Left cardiac atrium (tissue), 4 donors: ENCODE measurements at regions not wholly inside any gene's neighbourhood (a gene's known extent, or its start where the extent isn't known, plus 50 kb on each side); places are given as distances from the start of the nearest gene placed in this dataset.
"Not testable (repeated sequence)": the region's sequence is repeated elsewhere in the genome, so short reads cannot be mapped to it uniquely, and the experiment has no call there.

Experiments
- ATAC-seq, 2 donors: fragments of 200-7000 bp; cut with Tn5 transposase; one replicate each; pipeline ENCODE4 v1.9.1; 2020; ENCODE audit warnings: mild to moderate bottlenecking in 2 of 2, moderate library complexity in 2 of 2
- DNase-seq: peaks from one replicate; pipeline ENCODE4 v3.0.0-alpha.2; 2020
- intact Hi-C, 2 donors: fragments of 100-400 bp; cut with DNase I; formaldehyde crosslinking; loops; one replicate each; pipeline versions ENCODE4 v1.14.1 to v1.15.1; 2022 to 2023
- donor health status: DM: no; HTN: yes; CAD: no.
- donor health status: DM: no; HTN: yes; CAD: no; lungs with severe emphysema.
- donor health status: DM: yes; HTN: yes; CAD: no.
- donor health status: Dilated cardiomyopathy.

- intact Hi-C loops, result no loop called here
- DNase-seq (no peak), ATAC-seq (no peak)
These were observed 103.9 kb downstream of the ENC1 start for GRCh38 chr5:74536658-74537057.

DNA sequence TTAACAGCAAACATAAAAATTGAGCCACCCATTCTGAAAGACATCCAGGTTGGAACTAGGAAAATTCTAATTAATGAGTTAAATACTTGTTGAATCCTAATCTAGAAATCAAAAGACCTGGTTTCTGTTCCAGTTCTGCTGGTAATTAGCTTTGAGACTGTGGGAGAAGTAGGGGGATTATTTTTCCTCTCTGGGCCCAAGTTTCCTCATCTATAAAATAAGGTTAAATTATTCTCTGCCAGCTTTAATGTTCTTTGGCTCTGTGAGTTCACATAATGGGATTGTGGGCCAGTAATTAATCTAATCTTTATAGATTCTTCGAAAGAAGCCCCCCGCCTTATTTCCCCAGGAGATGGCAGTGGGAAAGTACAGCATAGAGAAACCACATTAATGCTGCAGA is 104.6 kb downstream of the ENC1 start:
- no peak for ATAC-seq
- intact Hi-C loops, result no loop called here
- no peak for DNase-seq

GRCh38 chr5:74534397-74535129 is 106.0 kb downstream of the ENC1 start:
- ATAC-seq, result no peak
- intact Hi-C loops, result no loop called here
- no peak for DNase-seq

DNA sequence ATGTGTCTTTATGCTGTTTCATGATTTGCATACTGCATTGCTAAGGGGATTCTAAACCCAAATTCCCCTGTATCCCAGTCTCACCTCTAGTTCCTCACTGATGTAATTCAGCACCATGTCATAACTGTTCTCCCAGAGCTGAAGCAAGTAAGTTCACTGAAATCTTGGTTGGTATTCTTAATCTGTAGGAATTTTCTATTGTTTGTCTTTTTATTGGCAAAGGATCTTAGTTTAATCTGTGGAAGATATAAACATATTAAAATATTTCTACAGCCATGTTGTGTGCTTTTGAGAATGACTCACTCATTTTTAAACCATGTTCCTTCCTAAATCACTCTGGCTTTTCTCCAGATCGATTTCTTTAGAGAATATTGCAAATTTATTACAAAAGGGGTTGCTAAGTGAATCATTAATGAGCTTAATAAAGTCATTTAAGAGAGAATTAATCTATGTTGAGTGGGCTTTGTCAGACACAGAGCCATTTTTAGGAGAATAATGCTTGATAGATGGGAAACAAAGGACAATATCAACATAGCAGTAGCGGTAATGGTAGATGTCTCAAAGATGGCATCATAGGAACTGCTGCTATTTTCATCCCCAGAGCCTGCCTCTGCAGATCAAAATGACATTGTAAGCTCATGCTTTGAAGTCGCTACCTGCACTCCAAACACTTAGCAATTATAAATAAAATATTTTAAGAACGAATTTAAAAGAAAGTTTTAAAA is 110.0 kb downstream of the ENC1 start:
- intact Hi-C loops, result no loop called here
- DNase-seq (no peak), ATAC-seq (no peak)

DNA sequence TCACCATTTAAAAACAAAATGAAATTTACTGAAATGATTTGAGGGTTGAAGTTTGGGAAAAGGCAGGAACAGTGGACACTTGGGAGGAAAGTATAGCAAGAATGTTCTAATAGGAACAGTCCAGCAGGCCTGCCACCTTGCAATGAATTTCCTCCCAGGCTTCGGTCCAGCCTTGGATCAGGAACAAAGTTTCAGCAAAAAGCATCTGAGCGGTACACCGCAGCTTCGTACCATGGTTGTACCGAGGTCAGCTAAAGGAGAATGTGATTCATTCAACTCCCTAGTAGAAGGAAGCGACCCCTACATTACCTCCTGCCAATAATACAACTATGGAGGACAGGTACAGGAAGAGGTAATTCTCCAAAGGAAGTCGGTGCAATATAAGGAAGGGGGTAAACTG is 111.4 kb downstream of the ENC1 start:
- intact Hi-C loops, result no loop called here
- no peak for DNase-seq
- ATAC-seq, result no peak

- ATAC-seq (no peak), DNase-seq (no peak)
- intact Hi-C loops, result no loop called here
These were observed 114.4 kb downstream of the ENC1 start for GRCh38 chr5:74526111-74526510.

GRCh38 chr5:74524767-74525166 is 115.8 kb downstream of the ENC1 start:
- intact Hi-C loops, DNase-seq, ATAC-seq: not testable (repeated sequence)

DNA sequence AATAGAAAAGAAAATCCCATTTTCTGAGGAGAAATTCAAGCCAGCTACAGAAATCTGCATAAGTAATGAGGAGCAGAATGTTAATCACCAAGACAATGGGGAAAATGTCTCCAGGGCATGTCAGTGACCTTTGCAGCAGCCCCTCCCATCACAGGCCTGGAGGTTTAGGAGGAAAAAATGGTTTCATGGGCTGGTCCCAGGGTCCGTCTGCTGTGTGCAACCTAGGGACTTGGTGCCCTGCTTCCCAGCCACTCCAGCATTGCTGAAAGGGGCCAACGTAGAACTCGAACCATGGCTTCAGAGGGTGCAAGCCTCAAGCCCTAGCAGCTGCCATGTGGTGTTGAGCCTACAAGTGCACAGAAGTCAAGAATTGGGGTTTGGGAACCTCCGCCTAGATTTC is 116.8 kb downstream of the ENC1 start:
- intact Hi-C loops, ATAC-seq, DNase-seq: not testable (repeated sequence)

DNA sequence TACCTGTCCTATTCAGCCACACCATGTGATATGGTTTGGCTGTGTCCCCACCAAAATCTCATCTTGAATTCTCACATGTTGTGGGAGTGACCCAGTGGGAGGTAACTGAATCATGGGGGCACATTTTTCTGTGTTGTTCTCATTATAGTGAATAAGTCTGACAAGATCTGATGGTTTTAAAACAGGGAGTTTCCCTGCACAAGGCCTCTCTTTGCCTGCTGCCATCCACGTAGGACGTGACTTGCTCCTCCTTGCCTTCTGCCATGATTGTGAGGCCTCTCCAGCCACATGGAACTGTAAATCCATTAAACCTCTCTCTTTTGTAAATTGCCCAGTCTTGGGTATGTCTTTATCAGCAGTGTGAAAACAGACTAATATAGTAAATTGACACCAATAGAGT is 117.7 kb downstream of the ENC1 start:
- intact Hi-C loops, ATAC-seq, DNase-seq: not testable (repeated sequence)

DNA sequence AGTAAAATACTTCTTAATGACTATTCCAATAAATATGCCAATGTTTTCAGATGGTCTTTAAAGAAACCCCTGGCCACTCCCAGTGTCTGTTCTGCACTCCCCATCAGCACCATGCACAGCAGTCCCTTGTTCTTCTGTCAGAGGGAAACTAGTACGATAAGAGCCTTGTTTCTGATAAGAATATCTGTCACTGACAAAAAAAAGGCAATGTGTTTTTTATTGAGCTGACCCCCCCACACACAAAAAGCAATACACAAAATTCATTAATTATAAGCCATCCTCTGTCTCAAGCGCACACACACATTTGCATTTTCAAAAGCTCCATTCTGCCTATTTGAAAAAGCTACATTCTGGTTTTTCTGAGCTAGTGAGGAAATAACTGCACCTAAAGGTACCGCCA is 119.1 kb downstream of the ENC1 start:
- intact Hi-C loops, result no loop called here
- DNase-seq (no peak), ATAC-seq (no peak)

DNA sequence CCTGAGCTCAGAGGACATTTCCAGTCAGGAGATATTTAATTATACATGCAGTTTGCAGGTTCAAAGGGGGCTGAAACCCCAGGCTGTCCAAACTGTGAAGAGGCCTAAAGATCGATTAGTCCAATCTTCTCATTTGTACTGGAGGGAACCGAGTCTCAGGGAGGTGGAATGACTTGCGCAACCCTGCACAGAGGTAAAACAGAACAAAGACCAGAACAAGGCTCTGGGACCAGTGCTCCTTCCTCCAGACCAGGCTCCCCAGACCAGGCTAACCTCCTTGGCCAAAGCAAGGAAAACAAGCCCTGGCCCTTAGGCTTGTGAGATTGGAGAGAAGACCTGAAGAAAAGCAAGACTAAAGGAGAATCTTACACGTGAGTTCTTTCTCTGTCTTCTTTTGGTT is 120.8 kb downstream of the ENC1 start:
- ATAC-seq (no peak), DNase-seq (no peak)
- intact Hi-C loops, result no loop called here

- DNase-seq (no peak), ATAC-seq (no peak)
- intact Hi-C loops, result no loop called here
These were observed 121.4 kb downstream of the ENC1 start for GRCh38 chr5:74519161-74519571.

GRCh38 chr5:74517700-74518099 is 122.8 kb downstream of the ENC1 start:
- peak in 1 of 2 donors; percentile 85 for ATAC-seq

DNA sequence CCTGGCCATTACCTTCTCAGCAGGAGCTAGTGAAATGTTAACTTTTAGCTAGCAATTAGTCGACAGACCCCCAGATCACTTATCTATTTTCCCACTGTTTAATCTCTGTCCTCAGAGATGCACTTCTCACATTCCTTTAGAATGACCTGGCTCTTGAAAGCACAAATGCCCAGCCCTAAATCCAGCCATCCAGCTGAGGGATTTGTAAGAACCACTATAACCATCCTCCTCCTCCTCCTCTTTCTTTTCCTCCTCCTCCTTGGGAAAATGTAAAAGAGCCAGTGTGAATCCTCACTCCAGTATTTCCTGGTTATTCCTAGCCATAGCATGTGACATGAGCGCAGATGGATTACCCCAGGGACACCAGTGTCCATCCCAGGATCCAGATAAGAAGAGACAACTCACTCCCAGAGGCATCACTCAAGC is 124.3 kb downstream of the ENC1 start:
- intact Hi-C loops, result no loop called here
- ATAC-seq, result peak in 1 of 2 donors; percentile 44
- no peak for DNase-seq

More at GRCh38 chr5:74517700-74518099, 122.8 kb downstream of the ENC1 start:
- intact Hi-C loops, result no loop called here
- no peak for DNase-seq

DNA sequence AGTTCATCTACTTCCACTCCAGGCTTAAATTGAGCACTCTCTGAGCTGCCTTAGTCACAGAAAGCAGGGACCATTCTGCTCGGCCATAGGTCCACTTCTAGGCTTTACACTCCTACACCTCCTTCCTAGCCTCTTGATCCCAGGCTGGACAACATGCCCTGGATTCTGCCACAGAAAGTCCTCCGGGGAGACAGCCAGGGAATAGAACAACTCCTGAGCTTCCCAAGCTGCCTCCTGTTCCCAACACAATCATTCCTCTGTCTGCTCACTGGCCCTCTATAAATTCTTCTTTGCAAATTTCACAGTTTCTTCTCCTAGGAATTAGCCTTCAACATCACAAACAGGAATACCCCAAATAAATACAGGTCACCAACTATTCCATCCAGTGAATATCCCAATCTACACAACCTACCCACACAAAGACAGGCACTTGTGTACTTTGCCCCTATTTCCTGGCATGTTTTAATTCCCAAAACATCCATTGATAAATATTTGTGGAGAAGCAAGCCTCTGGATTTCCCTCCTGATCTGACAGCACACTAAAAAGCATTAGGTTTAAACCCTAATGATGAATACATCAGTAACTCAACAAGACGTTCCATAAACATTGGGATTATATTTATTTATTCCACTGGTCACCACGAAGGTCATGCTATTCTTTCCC is 125.5 kb downstream of the ENC1 start:
- no peak for DNase-seq
- no peak for ATAC-seq
- intact Hi-C loops, result no loop called here

DNA sequence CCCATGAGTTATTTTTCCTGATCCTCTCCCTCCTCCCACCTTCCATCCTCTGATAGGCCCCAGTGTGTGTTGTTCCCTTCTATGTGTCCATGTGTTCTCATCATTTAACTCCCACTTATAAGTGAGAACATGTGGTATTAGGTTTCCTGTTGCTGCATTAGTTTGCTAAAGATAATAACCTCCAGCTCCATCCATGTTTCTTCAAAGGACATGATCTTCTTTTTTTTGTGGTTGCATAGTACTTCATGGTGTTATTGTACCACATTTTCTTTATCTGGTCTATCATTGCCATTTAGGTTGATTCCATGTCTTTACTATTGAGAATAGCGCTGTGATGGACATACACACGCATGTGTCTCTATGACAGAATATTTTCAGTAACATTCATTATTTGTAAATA is 128.8 kb downstream of the ENC1 start:
- intact Hi-C loops, ATAC-seq, DNase-seq: not testable (repeated sequence)

DNA sequence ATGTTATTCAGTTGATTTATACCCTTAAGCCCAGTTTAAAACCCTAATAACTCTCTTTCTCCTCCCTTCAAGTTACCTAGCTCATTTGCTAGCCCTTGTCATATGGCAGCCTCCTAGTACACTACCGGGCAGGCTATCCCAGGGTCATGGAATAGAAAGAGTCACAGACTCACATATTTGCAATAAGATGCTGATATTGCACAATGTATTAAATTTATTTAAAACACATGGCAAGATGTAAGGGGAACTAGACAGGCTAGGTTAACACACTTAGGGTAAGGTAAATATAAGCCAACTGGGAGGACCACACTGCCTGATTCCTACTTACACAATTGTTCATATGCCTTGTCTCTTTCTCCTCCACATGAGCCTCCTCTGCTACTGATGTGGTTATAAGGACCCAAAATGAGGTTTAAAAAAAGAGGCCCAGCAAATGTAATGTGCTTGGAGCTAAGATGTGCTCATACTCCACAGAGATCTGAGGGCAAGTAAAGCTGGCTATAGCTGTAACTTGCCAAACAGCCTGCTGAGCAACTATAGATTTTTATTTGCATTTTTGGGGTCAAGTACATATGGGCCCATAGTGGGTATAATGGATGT is 130.0 kb downstream of the ENC1 start:
- intact Hi-C loops, result no loop called here
- DNase-seq, result no peak
- no peak for ATAC-seq

DNA sequence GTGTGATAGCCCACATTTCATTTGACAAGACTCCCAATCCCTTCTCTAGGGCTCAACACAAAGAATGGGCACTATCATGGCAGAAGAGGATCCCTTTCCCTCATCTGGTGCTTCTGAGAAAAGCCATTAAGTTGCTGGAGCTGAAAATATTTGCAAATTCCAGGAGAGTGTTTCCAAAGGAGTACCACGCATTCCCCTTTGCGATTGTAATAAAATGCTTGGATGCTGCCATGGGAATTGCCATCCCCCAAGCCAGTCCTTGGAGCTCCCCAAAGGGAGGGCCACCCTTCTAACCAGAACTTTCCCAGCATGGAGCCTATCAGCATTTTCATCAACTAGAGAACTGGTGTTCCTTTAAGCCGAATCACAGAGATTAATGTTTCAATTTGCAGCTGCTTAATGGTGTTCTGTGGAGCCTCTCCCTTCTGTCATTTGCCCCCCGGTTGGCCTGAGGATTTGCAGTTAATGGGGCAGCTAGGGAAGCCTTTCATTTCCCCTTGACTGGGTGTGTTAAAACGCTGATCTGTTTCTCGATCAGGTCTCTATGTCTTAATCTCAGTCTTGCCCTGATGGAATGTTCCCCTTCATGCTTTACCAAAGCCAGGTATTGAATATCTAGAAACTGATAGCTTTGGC is 133.0 kb downstream of the ENC1 start:
- no peak for DNase-seq
- no peak for ATAC-seq
- intact Hi-C loops, result no loop called here

GRCh38 chr5:74506119-74506518 is 134.4 kb downstream of the ENC1 start:
- no peak for ATAC-seq

More at GRCh38 chr5:74506119-74506518, 134.4 kb downstream of the ENC1 start:
- no peak for DNase-seq
- intact Hi-C loops, result no loop called here
